H1 (cell line): ENCODE measurements at regions not wholly inside any gene's neighbourhood (a gene's known extent, or its start where the extent isn't known, plus 50 kb on each side); places are given as distances from the start of the nearest gene placed in this dataset.
A peak's percentile ranks its signal among the peaks of the same experiment; 100 is the strongest.

Experiments
- CTCF ChIA-PET: fragments of 300-600 bp; sonication (Branson Sonifier 250); formaldehyde crosslinking; loops from one replicate; lab custom pipeline; 2021; ENCODE audit not compliant: partially characterized antibody; lab: Charles Lee
- POLR2A ChIA-PET: fragments of 300-600 bp; sonication (Branson Sonifier 250); formaldehyde crosslinking; loops from one replicate; lab custom pipeline; 2021; ENCODE audit warnings: inconsistent platforms; ENCODE audit not compliant: partially characterized antibody; lab: Charles Lee
- DNase-seq, 2 experiments: peaks; one replicate each; pipeline versions ENCODE4 v3.0.0 to v3.0.0-alpha.2; 2010 to 2022; ENCODE audit warnings: low spot score in 2 of 2, low read depth in 1 of 2, mixed read lengths in 1 of 2
- FAIRE-seq: peaks from 2 replicates; lab custom pipeline; 2011; peaks lifted over from hg19 to GRCh38; lab: Jason Lieb, UNC
- H2AFZ ChIP-seq: 2 replicates; pipeline ENCODE4 v1.8.1; 2012; ENCODE audit warnings: low read length, inconsistent platforms
- H2AK5ac ChIP-seq: 2 replicates; pipeline ENCODE4 v1.6.1; 2013; ENCODE audit warnings: low read depth, low read length
- H2BK120ac ChIP-seq: replicated peaks from 2 replicates; pipeline ENCODE3; 2013; ENCODE audit warnings: low read depth, low read length, inconsistent platforms
- H2BK12ac ChIP-seq: 2 replicates; pipeline ENCODE4 v1.6.1; 2013; ENCODE audit warnings: low read depth, low read length
- H2BK15ac ChIP-seq: 2 replicates; pipeline ENCODE4 v1.6.1; 2013; ENCODE audit warnings: low read length
- H2BK20ac ChIP-seq: 2 replicates; pipeline ENCODE4 v1.6.1; 2013; ENCODE audit warnings: low read length
- H2BK5ac ChIP-seq: 2 replicates; pipeline ENCODE4 v1.6.1; 2013; ENCODE audit warnings: low read depth, low read length
- H3K14ac ChIP-seq: 2 replicates; pipeline ENCODE4 v1.6.1; 2013; ENCODE audit warnings: inconsistent platforms; ENCODE audit not compliant: insufficient read length
- H3K18ac ChIP-seq: 2 replicates; pipeline ENCODE4 v1.6.1; 2013; ENCODE audit warnings: low read length; ENCODE audit errors: extremely low read depth
- H3K23ac ChIP-seq: 2 replicates; pipeline ENCODE4 v1.6.1; 2013; ENCODE audit warnings: inconsistent platforms; ENCODE audit not compliant: insufficient read length
- H3K23me2 ChIP-seq: 2 replicates; pipeline ENCODE4 v1.6.1; 2013; ENCODE audit warnings: low read depth, low read length
- H3K27ac ChIP-seq: 2 replicates; pipeline ENCODE4 v1.6.1; 2011; ENCODE audit warnings: low read depth, low read length, inconsistent platforms
- H3K27me3 ChIP-seq, 4 experiments: replicated peaks in 1 of 4; 1 replicate in 1 of 4; 2 replicates in 3 of 4; pipeline versions ENCODE4 v1.6.1 to v1.8.1; 2011 to 2013; ENCODE audit warnings: low read length in 3 of 4, mild to moderate bottlenecking in 3 of 4, inconsistent platforms in 2 of 4, mixed read lengths in 2 of 4, moderate library complexity in 1 of 4; ENCODE audit not compliant: control insufficient read depth in 3 of 4, insufficient read depth in 3 of 4; ENCODE audit errors: extremely low read depth in 1 of 4
- H3K36me3 ChIP-seq, 4 experiments: 2 replicates each; pipeline versions ENCODE4 v1.6.1 to v1.8.1; 2011 to 2013; ENCODE audit warnings: mild to moderate bottlenecking in 4 of 4, low read length in 3 of 4, moderate library complexity in 2 of 4, control low read depth in 1 of 4, inconsistent platforms in 1 of 4; ENCODE audit not compliant: insufficient read depth in 4 of 4, control insufficient read depth in 2 of 4
- H3K4ac ChIP-seq: replicated peaks from 2 replicates; pipeline ENCODE3; 2013; ENCODE audit warnings: low read length, low read depth, mixed read lengths, inconsistent platforms; ENCODE audit not compliant: insufficient read length
- H3K4me1 ChIP-seq, 4 experiments: replicated peaks in 1 of 4; 1 replicate in 1 of 4; 2 replicates in 3 of 4; pipeline versions ENCODE4 v1.6.1 to v1.8.1; 2011 to 2013; ENCODE audit warnings: low read length in 3 of 4, inconsistent platforms in 2 of 4, mixed read lengths in 1 of 4; ENCODE audit not compliant: insufficient read depth in 4 of 4, control insufficient read depth in 3 of 4
- H3K4me2 ChIP-seq, 2 experiments: 2 replicates each; pipeline versions ENCODE4 v1.6.1 to v1.8.1; 2011 to 2013; ENCODE audit warnings: low read depth in 2 of 2, low read length in 2 of 2, control low read depth in 1 of 2, inconsistent platforms in 1 of 2, mild to moderate bottlenecking in 1 of 2; ENCODE audit not compliant: insufficient read depth in 1 of 2
- H3K4me3 ChIP-seq, 4 experiments: fragments of 200-600, 300-600 bp in 1 of 4; sonication (generic), shearing (Covaris generic), sonication (Bioruptor Twin) in 1 of 4; 2 replicates each; pipeline versions ENCODE4 v1.5.1 to v1.8.1; 2011 to 2016; ENCODE audit warnings: low read length in 4 of 4, low read depth in 3 of 4, control low read depth in 2 of 4, inconsistent platforms in 2 of 4, mild to moderate bottlenecking in 2 of 4, mixed read lengths in 1 of 4, moderate library complexity in 1 of 4; ENCODE audit not compliant: insufficient read depth in 2 of 4; ENCODE audit errors: extremely low read depth in 1 of 4
- H3K56ac ChIP-seq: replicated peaks from 2 replicates; pipeline ENCODE3; 2013; ENCODE audit warnings: low read depth, mild to moderate bottlenecking, mixed read lengths, low read length, inconsistent platforms; ENCODE audit not compliant: insufficient read length
- H3K79me1 ChIP-seq: 2 replicates; pipeline ENCODE4 v1.6.1; 2013; ENCODE audit warnings: low read depth, low read length, control low read depth
- H3K79me2 ChIP-seq, 2 experiments: 2 replicates each; pipeline versions ENCODE4 v1.6.1 to v1.8.1; 2012 to 2013; ENCODE audit warnings: low read length in 2 of 2, mild to moderate bottlenecking in 2 of 2, inconsistent platforms in 1 of 2; ENCODE audit not compliant: insufficient read depth in 2 of 2, control insufficient read depth in 1 of 2
- H3K9ac ChIP-seq, 4 experiments: replicated peaks in 1 of 4; 1 replicate in 1 of 4; 2 replicates in 3 of 4; pipeline versions ENCODE4 v1.6.1 to v1.8.1; 2011 to 2013; ENCODE audit warnings: low read depth in 3 of 4, low read length in 3 of 4, control low read depth in 2 of 4, mild to moderate bottlenecking in 2 of 4, moderate library complexity in 2 of 4, inconsistent platforms in 1 of 4; ENCODE audit errors: extremely low read depth in 1 of 4
- H3K9me3 ChIP-seq, 2 experiments: 2 replicates each; pipeline versions ENCODE4 v1.6.1 to v1.8.1; 2012 to 2013; ENCODE audit warnings: mild to moderate bottlenecking in 2 of 2, moderate library complexity in 2 of 2, control low read depth in 1 of 2, inconsistent platforms in 1 of 2, low read depth in 1 of 2, low read length in 1 of 2, mixed read lengths in 1 of 2; ENCODE audit not compliant: insufficient read depth in 2 of 2
- H4K20me1 ChIP-seq, 2 experiments: replicated peaks in 1 of 2; 2 replicates each; pipeline versions ENCODE3 to v1.8.1; 2011 to 2013; ENCODE audit warnings: inconsistent platforms in 2 of 2, low read length in 2 of 2, mild to moderate bottlenecking in 1 of 2; ENCODE audit not compliant: insufficient read depth in 2 of 2, control insufficient read depth in 1 of 2
- H4K5ac ChIP-seq: 2 replicates; pipeline ENCODE4 v1.6.1; 2013; ENCODE audit warnings: low read length, low read depth, mixed read lengths, inconsistent platforms; ENCODE audit not compliant: insufficient read length
- H4K8ac ChIP-seq: 2 replicates; pipeline ENCODE4 v1.8.0; 2013; ENCODE audit warnings: mild to moderate bottlenecking, moderate library complexity, low read length, inconsistent platforms; ENCODE audit not compliant: insufficient read depth; ENCODE audit errors: extremely low read depth
- H4K91ac ChIP-seq: replicated peaks from 2 replicates; pipeline ENCODE3; 2013; ENCODE audit warnings: low read length, mixed read lengths, inconsistent platforms; ENCODE audit not compliant: insufficient read length
- CEBPB ChIP-seq: IDR thresholded peaks from 2 replicates; pipeline ENCODE4 v1.6.1; 2012; ENCODE audit warnings: low read depth, low read length
- KDM1A ChIP-seq: fragments of 200-600, 300-600 bp; sonication (generic); IDR thresholded peaks from 2 replicates; pipeline ENCODE4 v1.7.1; 2016; ENCODE audit warnings: mild to moderate bottlenecking, low read length, borderline replicate concordance
- WGBS, 2 experiments: shearing (Covaris generic) in 1 of 2; methylation state at CpG; one replicate each; pipeline versions ENCODE4 v1.1.6 to v1.1.7; 2013 to 2015; ENCODE audit warnings: low lambda C conversion rate in 2 of 2, mixed read lengths in 2 of 2, inconsistent platforms in 1 of 2, low coverage in 1 of 2, missing lambda C conversion rate in 1 of 2; ENCODE audit not compliant: insufficient replicate concordance in 2 of 2, insufficient coverage in 1 of 2, insufficient read length in 1 of 2; ENCODE audit errors: extremely low coverage in 1 of 2, missing lambda C conversion rate in 1 of 2; 5-methylcytosine and 5-hydroxymethylcytosine counted together

- no peak overlapping the region for H2BK20ac ChIP-seq
- DNase-seq (no peak), FAIRE-seq (no peak)
- no peak overlapping the region for H2BK15ac ChIP-seq
- H3K27me3 ChIP-seq: no peaks in the 10 kb centered on the region
- no peak overlapping the region for H3K4me2 ChIP-seq
- H2AFZ ChIP-seq: no peak overlapping the region
- H4K8ac ChIP-seq: no peak overlapping the region
- H2BK5ac ChIP-seq: no peak overlapping the region
- no peak overlapping the region for H4K5ac ChIP-seq
- TF ChIP-seq CEBPB (peak; percentile 55; the same call in 1 of the 2 replicates), KDM1A (no peak)
- no peaks in the 10 kb centered on the region for H3K79me2 ChIP-seq
- H3K4ac ChIP-seq: no peak overlapping the region
- no peaks in the 10 kb centered on the region for H3K9me3 ChIP-seq
- H3K36me3 ChIP-seq: no peaks in the 10 kb centered on the region
- no peaks in the 10 kb centered on the region for H3K79me1 ChIP-seq
- H3K4me3 ChIP-seq: no peak overlapping the region
- no peak overlapping the region for H2AK5ac ChIP-seq
- H4K20me1 ChIP-seq: no peaks in the 10 kb centered on the region
- ChIA-PET CTCF (interaction anchor here (0.8 to 2.7 kb wide), 5 partner anchors 12 to 80 kb away, joined by 3 to 10 read pairs (median 3); no protein-coding TSS in a partner anchor), POLR2A (no interaction called here)
- no peak overlapping the region for H3K27ac ChIP-seq
- H2BK12ac ChIP-seq: no peak overlapping the region
- no peak overlapping the region for H3K23ac ChIP-seq
- H3K23me2 ChIP-seq: 0 out of 2 replicates have a peak, but pooled peaks cover 2% of the 10 kb centered on the region
- H3K56ac ChIP-seq: no peak overlapping the region
- no peak overlapping the region for H3K14ac ChIP-seq
- H3K18ac ChIP-seq: no peak overlapping the region
- no peak overlapping the region for H2BK120ac ChIP-seq
- peaks cover 2 to 9% (median 4%) of the 10 kb centered on the region in 4 experiments; a peak in 5 of 7 replicates for H3K4me1 ChIP-seq
- H3K9ac ChIP-seq: no peak overlapping the region
- H4K91ac ChIP-seq: no peak overlapping the region
- WGBS, 2 experiments: 100% methylated on average over 1 of the region's 1 CpG; no CpG with 5 or more reads in 1 of the 2 experiments
Measured at GRCh38 chr2:190117305-190117704, 54.8 kb upstream of the MSTN start.
